ENCODE measurements at regions not wholly inside any gene's neighbourhood (a gene's known extent, or its start where the extent isn't known, plus 50 kb on each side); places are given as distances from the start of the nearest gene placed in this dataset.
"Not testable (repeated sequence)": the region's sequence is repeated elsewhere in the genome, so short reads cannot be mapped to it uniquely, and the experiment has no call there.

GRCh38 chr19:5259750-5260149 lies 80.9 kb downstream of the PTPRS start:
- DNase-seq: no peak

GRCh38 chr19:5257155-5258045 lies 83.2 kb downstream of the PTPRS start:
- no peak for DNase-seq

GRCh38 chr19:5255602-5256231 lies 84.9 kb downstream of the PTPRS start:
- peak in 12 of 56 donors; percentile 4 to 60 (median 18) for DNase-seq

- DNase-seq: no peak
Measured at GRCh38 chr19:5254944-5255343, 85.7 kb downstream of the PTPRS start.

- DNase-seq: no peak
Measured at GRCh38 chr19:5254543-5254942, 86.1 kb downstream of the PTPRS start.

- no peak for DNase-seq
Measured at GRCh38 chr19:5253406-5254110, 87.1 kb downstream of the PTPRS start.

- peak in 1 of 56 donors; percentile 5 for DNase-seq
Measured at GRCh38 chr19:5251096-5252065, 89.2 kb downstream of the PTPRS start.

- DNase-seq: peak in 50 of 56 donors; percentile 4 to 85 (median 58)
Measured at GRCh38 chr19:5250127-5250659, 90.4 kb downstream of the PTPRS start.

GRCh38 chr19:5249526-5249925 lies 91.1 kb downstream of the PTPRS start:
- DNase-seq: no peak

GRCh38 chr19:5247957-5248705 lies 92.5 kb downstream of the PTPRS start:
- DNase-seq: peak in 1 of 56 donors; percentile 25

- DNase-seq: no peak
Measured at GRCh38 chr19:5246554-5247155, 94.0 kb downstream of the PTPRS start.

GRCh38 chr19:5245631-5246553 lies 94.7 kb downstream of the PTPRS start:
- DNase-seq: no peak

- no peak for DNase-seq
Measured at GRCh38 chr19:5244351-5244750, 96.3 kb downstream of the PTPRS start.

- no peak for DNase-seq
Measured at GRCh38 chr19:5243878-5244277, 96.7 kb downstream of the PTPRS start.

GRCh38 chr19:5241896-5242295 lies 98.7 kb downstream of the PTPRS start:
- not testable (repeated sequence) for DNase-seq

- no peak for DNase-seq
Measured at GRCh38 chr19:5240011-5240410, 100.6 kb downstream of the PTPRS start.

- no peak for DNase-seq
Measured at GRCh38 chr19:5238700-5239099, 101.9 kb downstream of the PTPRS start.

GRCh38 chr19:5237939-5238480 lies 102.6 kb downstream of the PTPRS start:
- no peak for DNase-seq
